ENCODE measurements at regions not wholly inside any gene's neighbourhood (a gene's known extent, or its start where the extent isn't known, plus 50 kb on each side); places are given as distances from the start of the nearest gene placed in this dataset.
"Not testable (repeated sequence)": the region's sequence is repeated elsewhere in the genome, so short reads cannot be mapped to it uniquely, and the experiment has no call there.

- H3K4me3 ChIP-seq (ENCODE audit: low read depth, low read length); H3K4me3 Mint-ChIP-seq; H3K4me1 Mint-ChIP-seq; H3K36me3 Mint-ChIP-seq; H3K27ac Mint-ChIP-seq; H3K27ac ChIP-seq (ENCODE audit: insufficient read depth, low read length, poor library complexity, severe bottlenecking); H3K9me3 ChIP-seq (ENCODE audit: control insufficient read depth in 2 of 2, low read length in 2 of 2); H3K27me3 ChIP-seq (ENCODE audit: control insufficient read depth, insufficient read depth, low read length); H3K9me3 Mint-ChIP-seq; ATAC-seq (ENCODE audit: low read depth in 2 of 2); H3K27me3 Mint-ChIP-seq; H3K36me3 ChIP-seq (ENCODE audit: control insufficient read depth, insufficient read depth, low read length); H3K4me1 ChIP-seq (ENCODE audit: control insufficient read depth, insufficient read depth, low read length, poor library complexity, severe bottlenecking); DNase-seq: not testable (repeated sequence)
These were observed 238.1 kb downstream of the FNDC1 start for GRCh38 chr6:159407211-159407780.

- Mint-ChIP-seq H3K36me3 (no peaks in the 10 kb centered on the region), H3K27me3 (peaks cover 5% of the 10 kb centered on the region), H3K4me1 (no peaks in the 10 kb centered on the region), H3K27ac (no peak overlapping the region), H3K9me3 (peaks cover 0 to 9% (median 0%) of the 10 kb centered on the region in 7 donors), H3K4me3 (no peak overlapping the region)
- H3K27me3 ChIP-seq (ENCODE audit: control insufficient read depth, insufficient read depth, low read length), result no peaks in the 10 kb centered on the region
- no peaks in the 10 kb centered on the region for H3K36me3 ChIP-seq (ENCODE audit: control insufficient read depth, insufficient read depth, low read length)
- no peak overlapping the region for H3K27ac ChIP-seq (ENCODE audit: insufficient read depth, low read length, poor library complexity, severe bottlenecking)
- ATAC-seq (ENCODE audit: low read depth in 2 of 2), result no peak
- no peaks in the 10 kb centered on the region for H3K4me1 ChIP-seq (ENCODE audit: control insufficient read depth, insufficient read depth, low read length, poor library complexity, severe bottlenecking)
- H3K4me3 ChIP-seq (ENCODE audit: low read depth, low read length), result no peak overlapping the region
- no peaks in the 10 kb centered on the region for H3K9me3 ChIP-seq (ENCODE audit: control insufficient read depth in 2 of 2, low read length in 2 of 2)
- no peak for DNase-seq
These were observed 235.1 kb downstream of the FNDC1 start for GRCh38 chr6:159404296-159404695.

- H3K27me3 ChIP-seq (ENCODE audit: control insufficient read depth, insufficient read depth, low read length), result no peaks in the 10 kb centered on the region
- DNase-seq (no peak), ATAC-seq (ENCODE audit: low read depth in 2 of 2) (no peak)
- no peaks in the 10 kb centered on the region for H3K4me1 ChIP-seq (ENCODE audit: control insufficient read depth, insufficient read depth, low read length, poor library complexity, severe bottlenecking)
- Mint-ChIP-seq H3K36me3 (no peaks in the 10 kb centered on the region), H3K9me3 (peaks cover 0 to 5% (median 0%) of the 10 kb centered on the region in 7 donors), H3K4me3 (no peak overlapping the region), H3K27me3 (peaks cover 5% of the 10 kb centered on the region), H3K4me1 (no peaks in the 10 kb centered on the region), H3K27ac (no peak overlapping the region)
- no peak overlapping the region for H3K4me3 ChIP-seq (ENCODE audit: low read depth, low read length)
- H3K27ac ChIP-seq (ENCODE audit: insufficient read depth, low read length, poor library complexity, severe bottlenecking), result no peak overlapping the region
- no peaks in the 10 kb centered on the region for H3K9me3 ChIP-seq (ENCODE audit: control insufficient read depth in 2 of 2, low read length in 2 of 2)
- H3K36me3 ChIP-seq (ENCODE audit: control insufficient read depth, insufficient read depth, low read length), result no peaks in the 10 kb centered on the region
These were observed 231.6 kb downstream of the FNDC1 start for GRCh38 chr6:159400826-159401225.

- H3K9me3 ChIP-seq (ENCODE audit: control insufficient read depth in 2 of 2, low read length in 2 of 2), result no peaks in the 10 kb centered on the region
- H3K27me3 ChIP-seq (ENCODE audit: control insufficient read depth, insufficient read depth, low read length), result no peaks in the 10 kb centered on the region
- H3K4me3 ChIP-seq (ENCODE audit: low read depth, low read length), result no peak overlapping the region
- H3K4me3 Mint-ChIP-seq, result no peak overlapping the region
- H3K27ac ChIP-seq (ENCODE audit: insufficient read depth, low read length, poor library complexity, severe bottlenecking), result no peak overlapping the region
- H3K36me3 ChIP-seq (ENCODE audit: control insufficient read depth, insufficient read depth, low read length), result no peaks in the 10 kb centered on the region
- H3K36me3 Mint-ChIP-seq, result no peaks in the 10 kb centered on the region
- DNase-seq, result no peak
- H3K4me1 Mint-ChIP-seq, result no peaks in the 10 kb centered on the region
- H3K4me1 ChIP-seq (ENCODE audit: control insufficient read depth, insufficient read depth, low read length, poor library complexity, severe bottlenecking), result no peaks in the 10 kb centered on the region
- ATAC-seq (ENCODE audit: low read depth in 2 of 2), result no peak
- peaks cover 5% of the 10 kb centered on the region for H3K27me3 Mint-ChIP-seq
- H3K9me3 Mint-ChIP-seq, result peaks cover 0 to 5% (median 0%) of the 10 kb centered on the region in 7 donors
- H3K27ac Mint-ChIP-seq, result no peak overlapping the region
These were observed 230.6 kb downstream of the FNDC1 start for GRCh38 chr6:159399751-159400221.

- Histone ChIP-seq H3K27ac (ENCODE audit: insufficient read depth, low read length, poor library complexity, severe bottlenecking) (no peak overlapping the region), H3K4me3 (ENCODE audit: low read depth, low read length) (no peak overlapping the region), H3K4me1 (ENCODE audit: control insufficient read depth, insufficient read depth, low read length, poor library complexity, severe bottlenecking) (no peaks in the 10 kb centered on the region), H3K27me3 (ENCODE audit: control insufficient read depth, insufficient read depth, low read length) (no peaks in the 10 kb centered on the region), H3K9me3 (ENCODE audit: control insufficient read depth in 2 of 2, low read length in 2 of 2) (no peaks in the 10 kb centered on the region), H3K36me3 (ENCODE audit: control insufficient read depth, insufficient read depth, low read length) (no peaks in the 10 kb centered on the region)
- DNase-seq (no peak), ATAC-seq (ENCODE audit: low read depth in 2 of 2) (no peak)
- Mint-ChIP-seq H3K27ac (no peak overlapping the region), H3K4me3 (no peak overlapping the region), H3K36me3 (no peaks in the 10 kb centered on the region), H3K27me3 (peaks cover 5% of the 10 kb centered on the region), H3K9me3 (peaks cover 0 to 5% (median 0%) of the 10 kb centered on the region in 7 donors), H3K4me1 (no peaks in the 10 kb centered on the region)
These were observed 229.4 kb downstream of the FNDC1 start for GRCh38 chr6:159398633-159399032.

GRCh38 chr6:159397753-159398152, 228.6 kb downstream of the FNDC1 start:
- H3K27ac Mint-ChIP-seq, result no peak overlapping the region
- no peaks in the 10 kb centered on the region for H3K4me1 ChIP-seq (ENCODE audit: control insufficient read depth, insufficient read depth, low read length, poor library complexity, severe bottlenecking)
- peaks cover 0 to 5% (median 0%) of the 10 kb centered on the region in 7 donors for H3K9me3 Mint-ChIP-seq
- peaks cover 5% of the 10 kb centered on the region for H3K27me3 Mint-ChIP-seq
- no peak overlapping the region for H3K4me3 ChIP-seq (ENCODE audit: low read depth, low read length)
- H3K4me1 Mint-ChIP-seq, result no peaks in the 10 kb centered on the region
- no peaks in the 10 kb centered on the region for H3K36me3 ChIP-seq (ENCODE audit: control insufficient read depth, insufficient read depth, low read length)
- H3K27me3 ChIP-seq (ENCODE audit: control insufficient read depth, insufficient read depth, low read length), result no peaks in the 10 kb centered on the region
- DNase-seq (no peak), ATAC-seq (ENCODE audit: low read depth in 2 of 2) (no peak)
- H3K36me3 Mint-ChIP-seq, result no peaks in the 10 kb centered on the region
- no peak overlapping the region for H3K27ac ChIP-seq (ENCODE audit: insufficient read depth, low read length, poor library complexity, severe bottlenecking)
- no peaks in the 10 kb centered on the region for H3K9me3 ChIP-seq (ENCODE audit: control insufficient read depth in 2 of 2, low read length in 2 of 2)
- H3K4me3 Mint-ChIP-seq, result no peak overlapping the region

GRCh38 chr6:159395609-159396008, 226.4 kb downstream of the FNDC1 start:
- no peaks in the 10 kb centered on the region for H3K4me1 ChIP-seq (ENCODE audit: control insufficient read depth, insufficient read depth, low read length, poor library complexity, severe bottlenecking)
- H3K4me3 ChIP-seq (ENCODE audit: low read depth, low read length), result no peak overlapping the region
- peaks cover 2% of the 10 kb centered on the region for H3K27me3 Mint-ChIP-seq
- peaks cover 0 to 3% (median 0%) of the 10 kb centered on the region in 7 donors for H3K9me3 Mint-ChIP-seq
- H3K27ac ChIP-seq (ENCODE audit: insufficient read depth, low read length, poor library complexity, severe bottlenecking), result no peak overlapping the region
- no peaks in the 10 kb centered on the region for H3K4me1 Mint-ChIP-seq
- H3K27me3 ChIP-seq (ENCODE audit: control insufficient read depth, insufficient read depth, low read length), result no peaks in the 10 kb centered on the region
- no peaks in the 10 kb centered on the region for H3K9me3 ChIP-seq (ENCODE audit: control insufficient read depth in 2 of 2, low read length in 2 of 2)
- H3K27ac Mint-ChIP-seq, result no peak overlapping the region
- ATAC-seq (ENCODE audit: low read depth in 2 of 2) (no peak), DNase-seq (no peak)
- no peaks in the 10 kb centered on the region for H3K36me3 Mint-ChIP-seq
- H3K4me3 Mint-ChIP-seq, result no peak overlapping the region
- no peaks in the 10 kb centered on the region for H3K36me3 ChIP-seq (ENCODE audit: control insufficient read depth, insufficient read depth, low read length)

- H3K27me3 Mint-ChIP-seq, result peaks cover 20% of the 10 kb centered on the region
- not testable (repeated sequence) for DNase-seq; H3K4me1 ChIP-seq (ENCODE audit: control insufficient read depth, insufficient read depth, low read length, poor library complexity, severe bottlenecking); ATAC-seq (ENCODE audit: low read depth in 2 of 2); H3K27me3 ChIP-seq (ENCODE audit: control insufficient read depth, insufficient read depth, low read length); H3K27ac Mint-ChIP-seq; H3K9me3 Mint-ChIP-seq; H3K36me3 Mint-ChIP-seq; H3K9me3 ChIP-seq (ENCODE audit: control insufficient read depth in 2 of 2, low read length in 2 of 2); H3K36me3 ChIP-seq (ENCODE audit: control insufficient read depth, insufficient read depth, low read length); H3K4me3 Mint-ChIP-seq; H3K4me3 ChIP-seq (ENCODE audit: low read depth, low read length); H3K27ac ChIP-seq (ENCODE audit: insufficient read depth, low read length, poor library complexity, severe bottlenecking); H3K4me1 Mint-ChIP-seq
These were observed 223.5 kb downstream of the FNDC1 start for GRCh38 chr6:159392695-159393094.

Data from CD4-positive, CD25-positive, alpha-beta regulatory T cell (primary cell).